AG10803 (cell line): ENCODE measurements at regions not wholly inside any gene's neighbourhood (a gene's known extent, or its start where the extent isn't known, plus 50 kb on each side); places are given as distances from the start of the nearest gene placed in this dataset.
A peak's percentile ranks its signal among the peaks of the same experiment; 100 is the strongest.

ENCODE experiments used
- DNase-seq: peaks from one replicate; pipeline ENCODE4 v3.0.0; 2010; ENCODE audit warnings: low read depth
- H3K4me3 ChIP-seq: 2 replicates; pipeline ENCODE4 v1.5.1; 2011; ENCODE audit warnings: mild to moderate bottlenecking, low read length, control low read depth
- CTCF ChIP-seq: conservative IDR thresholded peaks from 2 replicates; pipeline ENCODE4 v1.5.1; 2011; ENCODE audit warnings: mild to moderate bottlenecking, low read length, control low read depth, inconsistent platforms

DNA sequence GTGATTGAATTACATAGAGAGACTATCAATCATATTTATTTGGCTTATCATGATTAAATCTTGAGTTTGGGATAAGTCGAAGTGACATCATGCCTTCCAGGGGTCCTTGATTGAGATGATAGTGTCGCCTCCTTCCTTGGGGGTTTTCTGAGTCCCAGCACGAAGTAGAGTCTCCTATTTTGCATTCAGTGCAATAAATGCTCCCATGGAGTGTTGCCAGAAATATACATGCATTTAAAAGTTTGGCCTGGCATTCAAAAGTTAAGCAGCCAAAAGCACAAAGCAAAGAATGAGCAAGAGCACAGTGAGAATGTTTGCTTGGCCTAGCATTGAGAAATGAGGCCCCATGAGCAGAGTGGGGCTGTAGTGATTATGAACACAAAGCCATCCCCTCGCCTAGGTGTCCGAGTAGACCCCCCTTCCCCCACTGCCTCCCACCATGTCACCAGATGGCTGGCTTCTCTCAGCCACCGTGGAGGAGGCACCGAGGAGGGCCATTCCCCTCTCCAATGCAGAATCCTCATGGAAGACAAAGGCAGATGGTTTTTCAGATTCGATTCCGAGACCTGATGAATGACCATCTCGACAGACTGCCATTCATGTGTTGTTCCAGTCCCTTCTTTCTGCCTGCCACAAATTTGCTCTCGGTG lies 58.8 kb upstream of the UBL3 start:
- TF ChIP-seq CTCF = no peak
- no peak overlapping the region for H3K4me3 ChIP-seq
- no peak for DNase-seq

- no peak overlapping the region for H3K4me3 ChIP-seq
- peak; percentile 95 for DNase-seq
- TF ChIP-seq CTCF = no peak
Measured at GRCh38 chr13:29908416-29909080, 58.1 kb upstream of the UBL3 start.

DNA sequence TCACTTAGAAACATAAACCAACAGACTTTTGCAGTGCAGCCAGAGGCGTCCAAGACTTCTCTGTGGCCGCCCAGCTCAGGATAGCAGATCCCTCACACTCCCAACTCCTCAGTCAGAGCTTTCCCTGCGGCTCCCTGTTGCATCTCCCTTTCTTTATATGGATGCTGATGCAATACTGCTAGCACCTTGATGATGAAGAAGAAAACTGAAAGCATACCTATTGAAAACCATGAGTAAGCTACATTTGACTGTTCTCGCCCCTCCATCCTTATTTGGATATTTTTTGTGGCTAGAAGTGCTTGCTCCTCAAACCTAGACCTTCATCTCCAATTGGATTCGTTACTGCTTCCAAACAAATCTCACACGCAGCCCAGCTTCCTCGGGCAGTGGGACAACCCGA lies 57.3 kb upstream of the UBL3 start:
- H3K4me3 ChIP-seq = no peak overlapping the region
- no peak for TF ChIP-seq CTCF
- DNase-seq = no peak

DNA sequence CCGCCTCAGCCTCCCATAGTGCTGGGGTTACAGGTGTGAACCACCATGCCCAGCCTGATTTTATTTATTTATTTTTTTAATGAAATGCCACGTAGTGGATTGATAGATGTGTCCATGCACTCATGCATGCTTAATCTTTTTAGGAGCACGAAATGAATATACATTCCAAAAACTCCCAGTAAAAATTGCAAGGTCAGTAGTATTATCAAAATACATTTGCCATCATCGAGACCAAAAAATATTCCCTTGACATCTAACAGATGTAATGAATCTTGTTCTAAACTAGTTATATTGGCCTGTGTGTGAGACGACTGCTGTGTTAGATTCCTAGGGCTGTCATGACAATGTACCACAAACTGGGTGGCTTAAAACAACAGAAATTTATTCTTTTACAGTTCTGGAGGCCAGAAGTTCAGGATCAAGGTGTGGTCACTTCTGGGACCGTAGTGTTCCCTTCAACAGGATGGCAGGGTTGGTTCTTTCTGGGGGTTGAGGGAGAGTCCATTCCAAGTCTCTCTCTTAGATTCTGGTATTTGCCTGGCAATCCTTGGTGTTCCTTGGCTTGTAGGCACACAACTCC lies 56.1 kb upstream of the UBL3 start:
- no peak for TF ChIP-seq CTCF

GRCh38 chr13:29905845-29906244 lies 55.4 kb upstream of the UBL3 start:
- peak; percentile 89 for DNase-seq
- no peak overlapping the region for H3K4me3 ChIP-seq
- TF ChIP-seq CTCF = no peak

More for the DNA sequence above, 56.1 kb upstream of the UBL3 start:
- DNase-seq = no peak
- no peak overlapping the region for H3K4me3 ChIP-seq

DNA sequence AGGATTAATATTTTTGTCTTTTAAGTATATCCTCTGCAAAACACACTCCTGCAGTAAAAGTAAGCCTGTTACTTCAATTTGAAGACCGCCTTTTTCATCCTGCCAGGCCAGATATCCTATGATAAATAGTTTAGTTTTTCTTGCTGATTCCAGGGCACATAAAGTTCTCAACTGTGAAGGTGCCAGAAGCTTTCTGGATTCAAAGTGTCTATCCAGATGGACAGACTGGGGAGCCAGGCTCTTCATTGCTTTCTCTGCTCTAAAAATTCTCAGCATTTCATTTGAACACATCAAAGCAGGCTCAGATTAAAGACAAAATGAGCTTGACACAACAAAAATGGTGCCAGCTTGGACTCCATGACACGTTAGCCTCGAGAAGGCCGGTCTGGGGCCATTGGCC lies 53.6 kb upstream of the UBL3 start:
- no peak overlapping the region for H3K4me3 ChIP-seq
- no peak for TF ChIP-seq CTCF
- no peak for DNase-seq

DNA sequence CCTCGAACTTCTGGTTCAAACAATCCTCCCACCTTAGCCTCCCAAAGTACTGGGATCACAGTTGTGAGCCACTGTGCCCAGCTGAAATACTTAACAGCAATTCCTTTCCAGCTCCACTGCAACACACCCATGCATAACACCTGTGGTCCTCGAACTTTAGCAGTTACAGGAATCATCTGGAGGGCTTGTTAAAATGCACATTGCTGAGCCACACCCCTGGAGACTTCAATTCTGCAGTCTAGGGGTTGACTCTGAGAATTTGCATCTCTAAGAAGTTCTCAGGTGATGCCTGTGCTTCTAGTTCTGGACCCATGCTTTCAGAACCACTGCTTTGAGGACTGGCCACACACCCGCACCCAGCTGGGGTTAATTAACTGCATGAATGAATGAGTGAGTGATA lies 53.1 kb upstream of the UBL3 start:
- TF ChIP-seq CTCF = no peak
- no peak overlapping the region for H3K4me3 ChIP-seq
- no peak for DNase-seq
